ENCODE measurements at regions not wholly inside any gene's neighbourhood (a gene's known extent, or its start where the extent isn't known, plus 50 kb on each side); places are given as distances from the start of the nearest gene placed in this dataset.

DNA sequence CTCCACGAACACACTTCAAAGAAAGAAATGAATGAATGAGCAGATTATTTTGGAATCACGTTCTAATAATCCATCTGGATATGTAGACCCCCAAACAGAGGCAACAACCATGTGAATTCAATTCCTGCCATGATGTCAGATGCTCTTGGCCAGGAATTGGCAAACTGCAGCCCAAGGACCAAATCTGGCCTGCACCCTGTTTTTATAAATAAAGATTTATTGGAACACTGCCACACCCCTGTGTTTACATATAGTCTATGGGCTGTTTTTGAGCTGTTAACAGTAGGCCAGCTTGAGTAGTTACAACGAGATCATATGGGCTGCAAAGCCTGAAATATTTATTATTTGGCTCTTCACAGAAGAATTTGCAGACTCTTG is 336.0 kb upstream of the ZFHX3 start:
- TF ChIP-seq, protein P1, sequence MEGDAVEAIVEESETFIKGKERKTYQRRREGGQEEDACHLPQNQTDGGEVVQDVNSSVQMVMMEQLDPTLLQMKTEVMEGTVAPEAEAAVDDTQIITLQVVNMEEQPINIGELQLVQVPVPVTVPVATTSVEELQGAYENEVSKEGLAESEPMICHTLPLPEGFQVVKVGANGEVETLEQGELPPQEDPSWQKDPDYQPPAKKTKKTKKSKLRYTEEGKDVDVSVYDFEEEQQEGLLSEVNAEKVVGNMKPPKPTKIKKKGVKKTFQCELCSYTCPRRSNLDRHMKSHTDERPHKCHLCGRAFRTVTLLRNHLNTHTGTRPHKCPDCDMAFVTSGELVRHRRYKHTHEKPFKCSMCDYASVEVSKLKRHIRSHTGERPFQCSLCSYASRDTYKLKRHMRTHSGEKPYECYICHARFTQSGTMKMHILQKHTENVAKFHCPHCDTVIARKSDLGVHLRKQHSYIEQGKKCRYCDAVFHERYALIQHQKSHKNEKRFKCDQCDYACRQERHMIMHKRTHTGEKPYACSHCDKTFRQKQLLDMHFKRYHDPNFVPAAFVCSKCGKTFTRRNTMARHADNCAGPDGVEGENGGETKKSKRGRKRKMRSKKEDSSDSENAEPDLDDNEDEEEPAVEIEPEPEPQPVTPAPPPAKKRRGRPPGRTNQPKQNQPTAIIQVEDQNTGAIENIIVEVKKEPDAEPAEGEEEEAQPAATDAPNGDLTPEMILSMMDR (IDR thresholded peaks at IDR 0.05), result no peak
- no peak for TF ChIP-seq POLR2A (IDR thresholded peaks at IDR 0.05)

Measured in right lobe of liver (tissue), 4 donors.